ENCODE measurements at regions not wholly inside any gene's neighbourhood (a gene's known extent, or its start where the extent isn't known, plus 50 kb on each side); places are given as distances from the start of the nearest gene placed in this dataset.

GRCh38 chr3:151935446-151935845 lies 62.0 kb downstream of the SUCNR1 start:
- DNase-seq, result no peak
- Mint-ChIP-seq H3K27me3 (no peaks in the 10 kb centered on the region), H3K36me3 (ENCODE audit: low read depth) (no peaks in the 10 kb centered on the region), H3K4me1 (ENCODE audit: low read depth) (no peaks in the 10 kb centered on the region), H3K4me3 (no peak overlapping the region), H3K9me3 (no peaks in the 10 kb centered on the region), H3K27ac (no peak overlapping the region)

GRCh38 chr3:151940481-151940880 lies 67.0 kb downstream of the SUCNR1 start:
- no peaks in the 10 kb centered on the region for H3K4me1 Mint-ChIP-seq (ENCODE audit: low read depth)
- no peak overlapping the region for H3K27ac Mint-ChIP-seq
- H3K36me3 Mint-ChIP-seq (ENCODE audit: low read depth), result no peaks in the 10 kb centered on the region
- H3K9me3 Mint-ChIP-seq, result no peaks in the 10 kb centered on the region
- H3K4me3 Mint-ChIP-seq, result no peak overlapping the region
- DNase-seq, result no peak
- H3K27me3 Mint-ChIP-seq, result no peaks in the 10 kb centered on the region

- Mint-ChIP-seq H3K27me3 (peaks cover 17% of the 10 kb centered on the region), H3K36me3 (ENCODE audit: low read depth) (no peaks in the 10 kb centered on the region), H3K4me3 (no peak overlapping the region), H3K4me1 (ENCODE audit: low read depth) (no peaks in the 10 kb centered on the region), H3K9me3 (no peaks in the 10 kb centered on the region), H3K27ac (no peak overlapping the region)
- DNase-seq, result no peak
These were observed 70.1 kb downstream of the SUCNR1 start for GRCh38 chr3:151943539-151943938.

- no peaks in the 10 kb centered on the region for H3K4me1 Mint-ChIP-seq (ENCODE audit: low read depth)
- no peak for DNase-seq
- no peaks in the 10 kb centered on the region for H3K9me3 Mint-ChIP-seq
- H3K4me3 Mint-ChIP-seq, result no peak overlapping the region
- peaks cover 17% of the 10 kb centered on the region for H3K27me3 Mint-ChIP-seq
- no peak overlapping the region for H3K27ac Mint-ChIP-seq
- no peaks in the 10 kb centered on the region for H3K36me3 Mint-ChIP-seq (ENCODE audit: low read depth)
These were observed 70.9 kb downstream of the SUCNR1 start for GRCh38 chr3:151944356-151944755.

- H3K36me3 Mint-ChIP-seq (ENCODE audit: low read depth), result no peaks in the 10 kb centered on the region
- DNase-seq, result no peak
- H3K27me3 Mint-ChIP-seq, result peaks cover 33% of the 10 kb centered on the region
- H3K27ac Mint-ChIP-seq, result no peak overlapping the region
- H3K9me3 Mint-ChIP-seq, result no peaks in the 10 kb centered on the region
- no peaks in the 10 kb centered on the region for H3K4me1 Mint-ChIP-seq (ENCODE audit: low read depth)
- H3K4me3 Mint-ChIP-seq, result no peak overlapping the region
These were observed 73.2 kb downstream of the SUCNR1 start for GRCh38 chr3:151946606-151947005.

GRCh38 chr3:151949706-151950105 lies 76.3 kb downstream of the SUCNR1 start:
- Mint-ChIP-seq H3K27me3 (peaks cover 33% of the 10 kb centered on the region), H3K27ac (no peak overlapping the region), H3K4me3 (no peak overlapping the region)

GRCh38 chr3:151955356-151955755 lies 81.9 kb downstream of the SUCNR1 start:
- no peak for DNase-seq
- Mint-ChIP-seq H3K27ac (no peak overlapping the region), H3K4me3 (no peak overlapping the region), H3K36me3 (ENCODE audit: low read depth) (no peaks in the 10 kb centered on the region), H3K4me1 (ENCODE audit: low read depth) (no peaks in the 10 kb centered on the region), H3K27me3 (peaks cover 9% of the 10 kb centered on the region), H3K9me3 (no peaks in the 10 kb centered on the region)

More at GRCh38 chr3:151949706-151950105, 76.3 kb downstream of the SUCNR1 start:
- no peaks in the 10 kb centered on the region for H3K9me3 Mint-ChIP-seq
- no peak for DNase-seq
- H3K36me3 Mint-ChIP-seq (ENCODE audit: low read depth), result no peaks in the 10 kb centered on the region
- H3K4me1 Mint-ChIP-seq (ENCODE audit: low read depth), result no peaks in the 10 kb centered on the region

GRCh38 chr3:151960961-151961580 lies 87.6 kb downstream of the SUCNR1 start:
- H3K4me3 Mint-ChIP-seq, result no peak overlapping the region
- H3K27ac Mint-ChIP-seq, result no peak overlapping the region
- H3K9me3 Mint-ChIP-seq, result no peaks in the 10 kb centered on the region
- H3K27me3 Mint-ChIP-seq, result no peaks in the 10 kb centered on the region
- H3K36me3 Mint-ChIP-seq (ENCODE audit: low read depth), result no peaks in the 10 kb centered on the region
- no peaks in the 10 kb centered on the region for H3K4me1 Mint-ChIP-seq (ENCODE audit: low read depth)
- no peak for DNase-seq

- no peak overlapping the region for H3K27ac Mint-ChIP-seq
- H3K36me3 Mint-ChIP-seq (ENCODE audit: low read depth), result no peaks in the 10 kb centered on the region
- H3K27me3 Mint-ChIP-seq, result no peaks in the 10 kb centered on the region
- DNase-seq, result no peak
- peaks cover 2% of the 10 kb centered on the region for H3K9me3 Mint-ChIP-seq
- no peak overlapping the region for H3K4me3 Mint-ChIP-seq
- no peaks in the 10 kb centered on the region for H3K4me1 Mint-ChIP-seq (ENCODE audit: low read depth)
These were observed 88.9 kb downstream of the SUCNR1 start for GRCh38 chr3:151962352-151962751.

- no peaks in the 10 kb centered on the region for H3K36me3 Mint-ChIP-seq (ENCODE audit: low read depth)
- peaks cover 3% of the 10 kb centered on the region for H3K9me3 Mint-ChIP-seq
- DNase-seq, result no peak
- no peak overlapping the region for H3K4me3 Mint-ChIP-seq
- no peaks in the 10 kb centered on the region for H3K4me1 Mint-ChIP-seq (ENCODE audit: low read depth)
- H3K27me3 Mint-ChIP-seq, result no peaks in the 10 kb centered on the region
- no peak overlapping the region for H3K27ac Mint-ChIP-seq
These were observed 89.5 kb downstream of the SUCNR1 start for GRCh38 chr3:151962912-151963311.

GRCh38 chr3:151964743-151965142 lies 91.3 kb downstream of the SUCNR1 start:
- H3K27ac Mint-ChIP-seq, result no peak overlapping the region
- no peaks in the 10 kb centered on the region for H3K36me3 Mint-ChIP-seq (ENCODE audit: low read depth)
- H3K4me1 Mint-ChIP-seq (ENCODE audit: low read depth), result no peaks in the 10 kb centered on the region
- no peaks in the 10 kb centered on the region for H3K27me3 Mint-ChIP-seq
- no peak for DNase-seq
- no peak overlapping the region for H3K4me3 Mint-ChIP-seq
- H3K9me3 Mint-ChIP-seq, result peaks cover 3% of the 10 kb centered on the region

GRCh38 chr3:151969026-151969642 lies 95.7 kb downstream of the SUCNR1 start:
- Mint-ChIP-seq H3K9me3 (peaks cover 3% of the 10 kb centered on the region), H3K27ac (no peak overlapping the region), H3K4me3 (no peak overlapping the region), H3K4me1 (ENCODE audit: low read depth) (no peaks in the 10 kb centered on the region), H3K36me3 (ENCODE audit: low read depth) (no peaks in the 10 kb centered on the region), H3K27me3 (no peaks in the 10 kb centered on the region)
- DNase-seq, result no peak

GRCh38 chr3:151971814-151972579 lies 98.6 kb downstream of the SUCNR1 start:
- DNase-seq, result no peak
- H3K27ac Mint-ChIP-seq, result no peak overlapping the region
- H3K4me3 Mint-ChIP-seq, result no peak overlapping the region
- no peaks in the 10 kb centered on the region for H3K36me3 Mint-ChIP-seq (ENCODE audit: low read depth)
- H3K27me3 Mint-ChIP-seq, result no peaks in the 10 kb centered on the region
- peaks cover 5% of the 10 kb centered on the region for H3K4me1 Mint-ChIP-seq (ENCODE audit: low read depth)
- peaks cover 3% of the 10 kb centered on the region for H3K9me3 Mint-ChIP-seq

- no peaks in the 10 kb centered on the region for H3K36me3 Mint-ChIP-seq (ENCODE audit: low read depth)
- no peak for DNase-seq
- no peak overlapping the region for H3K4me3 Mint-ChIP-seq
- H3K4me1 Mint-ChIP-seq (ENCODE audit: low read depth), result peaks cover 5% of the 10 kb centered on the region
- H3K27ac Mint-ChIP-seq, result no peak overlapping the region
- H3K27me3 Mint-ChIP-seq, result no peaks in the 10 kb centered on the region
- peaks cover 4% of the 10 kb centered on the region for H3K9me3 Mint-ChIP-seq
These were observed 100.6 kb downstream of the SUCNR1 start for GRCh38 chr3:151974067-151974466.
